ENCODE measurements at regions not wholly inside any gene's neighbourhood (a gene's known extent, or its start where the extent isn't known, plus 50 kb on each side); places are given as distances from the start of the nearest gene placed in this dataset.
"Not testable (repeated sequence)": the region's sequence is repeated elsewhere in the genome, so short reads cannot be mapped to it uniquely, and the experiment has no call there.

- TF ChIP-seq CTCF (IDR thresholded peaks at IDR 0.05; ENCODE audit: extremely low read depth in 1 of 2, insufficient read depth in 1 of 2, low read depth in 1 of 2, low read length in 2 of 2); FOS (IDR thresholded peaks at IDR 0.05; ENCODE audit: borderline replicate concordance, insufficient read depth, low read length); JUN (IDR thresholded peaks at IDR 0.05; ENCODE audit: borderline replicate concordance, insufficient read depth, insufficient read length, low read depth); POLR2A (IDR thresholded peaks at IDR 0.05; ENCODE audit: low read depth, low read length); EZH2 (IDR thresholded peaks at IDR 0.05; ENCODE audit: borderline replicate concordance, low read depth, low read length, severe bottlenecking); MAX (IDR thresholded peaks at IDR 0.05; ENCODE audit: insufficient read depth, insufficient read length); MYC (IDR thresholded peaks at IDR 0.05; ENCODE audit: low read depth, low read length); POLR2AphosphoS5 (IDR thresholded peaks at IDR 0.05; ENCODE audit: insufficient read depth, low read depth, low read length); GATA2 (IDR thresholded peaks at IDR 0.05; ENCODE audit: insufficient read depth, insufficient read length, low read depth, low read length): not testable (repeated sequence)
These were observed 379.1 kb upstream of the PIK3R1 start for GRCh38 chr5:67836496-67836895.

All from endothelial cell of umbilical vein (primary cell).